GM23338 (cell line): ENCODE measurements at regions not wholly inside any gene's neighbourhood (a gene's known extent, or its start where the extent isn't known, plus 50 kb on each side); places are given as distances from the start of the nearest gene placed in this dataset.

ENCODE experiments used
- EZH2 ChIP-seq: fragments of 200-600 bp; sonication (generic); IDR thresholded peaks from one replicate; pipeline ENCODE4 v1.8.0; 2017; ENCODE audit warnings: antibody characterized with exemption, mild to moderate bottlenecking, low read depth; ENCODE audit not compliant: unreplicated experiment
- POLR2AphosphoS5 ChIP-seq: IDR thresholded peaks from 2 replicates; pipeline ENCODE4 v1.6.1; 2016; ENCODE audit warnings: antibody characterized with exemption, low read depth
- TF ChIP-seq, protein P1 (sequence below), 2 experiments: fragments of 200-600 bp in 1 of 2; sonication (generic) in 1 of 2; conservative IDR thresholded peaks; 2 replicates each; pipeline versions ENCODE4 v1.5.1 to v1.6.1; 2016 to 2017; ENCODE audit warnings: antibody characterized with exemption in 2 of 2, low read depth in 2 of 2, mild to moderate bottlenecking in 2 of 2, moderate library complexity in 1 of 2

- no peak; the same call in 1 of the 2 replicates for TF ChIP-seq POLR2AphosphoS5
- TF ChIP-seq, protein P1, sequence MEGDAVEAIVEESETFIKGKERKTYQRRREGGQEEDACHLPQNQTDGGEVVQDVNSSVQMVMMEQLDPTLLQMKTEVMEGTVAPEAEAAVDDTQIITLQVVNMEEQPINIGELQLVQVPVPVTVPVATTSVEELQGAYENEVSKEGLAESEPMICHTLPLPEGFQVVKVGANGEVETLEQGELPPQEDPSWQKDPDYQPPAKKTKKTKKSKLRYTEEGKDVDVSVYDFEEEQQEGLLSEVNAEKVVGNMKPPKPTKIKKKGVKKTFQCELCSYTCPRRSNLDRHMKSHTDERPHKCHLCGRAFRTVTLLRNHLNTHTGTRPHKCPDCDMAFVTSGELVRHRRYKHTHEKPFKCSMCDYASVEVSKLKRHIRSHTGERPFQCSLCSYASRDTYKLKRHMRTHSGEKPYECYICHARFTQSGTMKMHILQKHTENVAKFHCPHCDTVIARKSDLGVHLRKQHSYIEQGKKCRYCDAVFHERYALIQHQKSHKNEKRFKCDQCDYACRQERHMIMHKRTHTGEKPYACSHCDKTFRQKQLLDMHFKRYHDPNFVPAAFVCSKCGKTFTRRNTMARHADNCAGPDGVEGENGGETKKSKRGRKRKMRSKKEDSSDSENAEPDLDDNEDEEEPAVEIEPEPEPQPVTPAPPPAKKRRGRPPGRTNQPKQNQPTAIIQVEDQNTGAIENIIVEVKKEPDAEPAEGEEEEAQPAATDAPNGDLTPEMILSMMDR (conservative IDR thresholded peaks at IDR 0.05; ENCODE audit: low read depth in 2 of 2), result peak; percentile 36 to 43; a peak in 3 of 4 replicates
- TF ChIP-seq EZH2, result no peak
These were observed 84.8 kb upstream of the ARRDC4 start for GRCh38 chr15:97875513-97876280.
